HG03432 (cell line): ENCODE measurements at regions not wholly inside any gene's neighbourhood (a gene's known extent, or its start where the extent isn't known, plus 50 kb on each side); places are given as distances from the start of the nearest gene placed in this dataset.
"Not testable (repeated sequence)": the region's sequence is repeated elsewhere in the genome, so short reads cannot be mapped to it uniquely, and the experiment has no call there.

Experiments used
- ATAC-seq: cut with Tn5 transposase; IDR thresholded peaks from one replicate; pipeline ENCODE4 v1.9.1; 2021; ENCODE audit warnings: mild to moderate bottlenecking, moderate library complexity; ENCODE audit not compliant: unreplicated experiment

GRCh38 chr4:66568431-66568830 is 898.1 kb upstream of the EPHA5 start:
- no peak for ATAC-seq

GRCh38 chr4:66568001-66568400 is 897.7 kb upstream of the EPHA5 start:
- no peak for ATAC-seq

GRCh38 chr4:66567551-66567950 is 897.3 kb upstream of the EPHA5 start:
- no peak for ATAC-seq

GRCh38 chr4:66565801-66566200 is 895.5 kb upstream of the EPHA5 start:
- ATAC-seq: no peak

GRCh38 chr4:66564901-66565651 is 894.8 kb upstream of the EPHA5 start:
- no peak for ATAC-seq

- ATAC-seq: no peak
These were observed 892.1 kb upstream of the EPHA5 start for GRCh38 chr4:66562276-66562806.

- not testable (repeated sequence) for ATAC-seq
These were observed 891.3 kb upstream of the EPHA5 start for GRCh38 chr4:66561465-66562053.

- ATAC-seq: no peak
These were observed 888.4 kb upstream of the EPHA5 start for GRCh38 chr4:66558651-66559050.

- no peak for ATAC-seq
These were observed 886.5 kb upstream of the EPHA5 start for GRCh38 chr4:66556651-66557278.

- no peak for ATAC-seq
These were observed 885.0 kb upstream of the EPHA5 start for GRCh38 chr4:66555301-66555700.

- ATAC-seq: no peak
These were observed 884.5 kb upstream of the EPHA5 start for GRCh38 chr4:66554826-66555225.

- not testable (repeated sequence) for ATAC-seq
These were observed 875.0 kb upstream of the EPHA5 start for GRCh38 chr4:66545301-66545700.

GRCh38 chr4:66544281-66544680 is 874.0 kb upstream of the EPHA5 start:
- no peak for ATAC-seq

- no peak for ATAC-seq
These were observed 869.5 kb upstream of the EPHA5 start for GRCh38 chr4:66539745-66540144.

- ATAC-seq: no peak
These were observed 854.5 kb upstream of the EPHA5 start for GRCh38 chr4:66524781-66525180.

GRCh38 chr4:66522244-66522643 is 852.0 kb upstream of the EPHA5 start:
- ATAC-seq: no peak

- no peak for ATAC-seq
These were observed 846.7 kb upstream of the EPHA5 start for GRCh38 chr4:66516940-66517339.

- ATAC-seq: no peak
These were observed 836.7 kb upstream of the EPHA5 start for GRCh38 chr4:66506985-66507384.

GRCh38 chr4:66501997-66502396 is 831.7 kb upstream of the EPHA5 start:
- ATAC-seq: no peak

- ATAC-seq: no peak
These were observed 820.4 kb upstream of the EPHA5 start for GRCh38 chr4:66490729-66491128.

- no peak for ATAC-seq
These were observed 819.6 kb upstream of the EPHA5 start for GRCh38 chr4:66489783-66490452.
